Umbilical cord (tissue), 1 donor: ENCODE measurements at regions not wholly inside any gene's neighbourhood (a gene's known extent, or its start where the extent isn't known, plus 50 kb on each side); places are given as distances from the start of the nearest gene placed in this dataset.

ENCODE experiments used
- DNase-seq: peaks from one replicate; pipeline ENCODE4 v3.0.0-alpha.2; 2015; ENCODE audit warnings: low spot score

- DNase-seq = peak; percentile 19
Observed at GRCh38 chr12:115037830-115038229, 353.9 kb upstream of the TBX3 start.

GRCh38 chr12:115035535-115036107 is 351.6 kb upstream of the TBX3 start:
- no peak for DNase-seq

- peak; percentile 6 for DNase-seq
Observed at GRCh38 chr12:115032521-115032920, 348.5 kb upstream of the TBX3 start.

DNA sequence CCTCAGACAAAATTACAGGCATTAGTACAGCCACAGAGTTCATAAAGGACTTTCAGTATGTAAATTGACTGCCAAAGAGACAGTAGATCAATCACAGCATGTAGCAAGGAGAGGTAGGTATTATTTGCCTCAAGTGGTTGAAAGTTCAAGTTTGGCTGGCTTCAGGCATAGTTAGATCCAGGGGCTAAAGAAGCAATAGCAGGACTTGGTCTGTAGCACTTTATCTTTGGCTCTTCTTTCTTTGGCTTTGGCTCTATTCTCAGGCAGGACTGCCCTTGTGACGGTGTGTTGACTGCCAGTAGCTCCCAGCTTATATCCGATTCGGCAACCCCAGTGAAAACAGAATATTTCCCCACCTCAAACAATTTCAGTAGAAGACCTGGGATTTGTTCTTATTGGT is 346.0 kb upstream of the TBX3 start:
- DNase-seq = no peak

- no peak for DNase-seq
Observed at GRCh38 chr12:115024531-115024930, 340.6 kb upstream of the TBX3 start.

- peak; percentile 78 for DNase-seq
Observed at GRCh38 chr12:115023279-115024265, 339.6 kb upstream of the TBX3 start.

DNA sequence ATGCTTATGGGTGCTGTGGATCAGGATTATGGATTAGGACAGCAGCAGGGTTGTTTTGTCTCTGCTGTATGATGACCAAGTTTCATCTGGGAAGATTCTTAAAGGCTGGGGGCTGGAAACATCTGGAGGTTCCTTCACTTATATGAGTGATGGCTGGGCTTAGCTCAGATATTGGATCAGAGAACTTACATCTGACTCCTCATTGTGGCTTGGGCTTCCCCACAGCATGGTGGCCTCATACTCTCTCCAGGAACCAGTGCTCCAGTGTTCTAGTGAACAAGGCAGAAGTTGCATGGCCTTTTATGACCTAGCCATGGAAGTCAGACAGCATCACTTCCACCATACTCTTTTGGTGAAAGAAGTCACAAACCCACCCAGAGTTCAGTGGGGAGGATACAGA is 336.1 kb upstream of the TBX3 start:
- DNase-seq = no peak

GRCh38 chr12:115017346-115017745 is 333.4 kb upstream of the TBX3 start:
- no peak for DNase-seq

DNA sequence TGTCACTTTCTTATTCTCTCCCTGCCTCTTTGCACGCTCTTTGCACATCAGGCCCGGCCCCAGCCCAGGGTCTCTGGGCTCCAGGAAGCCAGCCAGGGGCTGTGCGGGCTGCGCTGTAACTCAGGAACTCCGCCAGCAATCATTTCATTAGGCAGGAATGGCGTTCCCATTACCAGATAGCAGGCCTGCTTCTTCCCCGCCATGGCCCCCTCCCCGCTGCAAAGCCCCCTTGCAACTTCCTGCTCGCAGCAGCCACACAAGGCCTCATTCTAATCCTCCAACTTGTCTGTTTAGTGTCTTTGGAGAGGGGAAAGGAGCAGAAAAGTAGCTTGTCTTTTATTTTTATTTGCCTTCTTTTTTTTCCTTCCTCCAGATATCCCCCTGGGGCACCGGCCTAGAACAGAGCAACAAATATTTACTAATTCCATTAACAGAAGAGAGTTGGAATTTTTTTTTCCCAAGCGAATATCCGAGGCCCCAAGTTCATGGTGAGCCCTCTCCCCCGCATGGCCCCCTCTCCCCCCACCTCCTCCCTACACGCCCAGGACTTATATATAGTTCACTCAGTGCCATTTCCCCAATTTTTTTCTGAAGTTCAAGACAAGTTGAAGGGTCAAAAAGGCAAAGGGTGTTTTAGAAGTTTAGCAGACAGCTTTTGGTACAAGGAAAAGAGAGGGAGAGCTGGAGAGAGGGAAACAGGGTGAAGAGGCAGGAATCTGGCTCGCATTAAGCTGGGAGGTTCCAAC is 329.4 kb upstream of the TBX3 start:
- peak; percentile 95 for DNase-seq

- DNase-seq = no peak
Observed at GRCh38 chr12:115012861-115013235, 328.9 kb upstream of the TBX3 start.

DNA sequence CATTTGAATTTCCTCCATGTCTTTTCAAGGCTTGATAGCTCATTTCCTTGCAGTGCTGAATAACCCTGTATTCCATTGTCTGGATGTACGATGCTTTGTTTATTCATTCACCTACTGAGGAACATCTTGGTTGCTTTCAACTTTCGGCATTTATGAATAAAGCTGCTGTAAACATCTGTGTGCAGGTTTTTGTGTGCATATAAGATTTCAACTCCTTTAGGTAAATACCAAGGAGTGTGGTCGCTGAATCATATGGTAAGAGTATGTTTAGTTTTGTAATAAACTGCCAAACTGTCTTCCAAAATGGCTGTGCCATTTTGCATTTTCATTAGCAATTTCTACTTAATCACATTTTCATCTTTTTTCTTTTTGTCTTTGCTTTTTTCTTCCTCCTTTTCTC is 327.7 kb upstream of the TBX3 start:
- DNase-seq = no peak

DNA sequence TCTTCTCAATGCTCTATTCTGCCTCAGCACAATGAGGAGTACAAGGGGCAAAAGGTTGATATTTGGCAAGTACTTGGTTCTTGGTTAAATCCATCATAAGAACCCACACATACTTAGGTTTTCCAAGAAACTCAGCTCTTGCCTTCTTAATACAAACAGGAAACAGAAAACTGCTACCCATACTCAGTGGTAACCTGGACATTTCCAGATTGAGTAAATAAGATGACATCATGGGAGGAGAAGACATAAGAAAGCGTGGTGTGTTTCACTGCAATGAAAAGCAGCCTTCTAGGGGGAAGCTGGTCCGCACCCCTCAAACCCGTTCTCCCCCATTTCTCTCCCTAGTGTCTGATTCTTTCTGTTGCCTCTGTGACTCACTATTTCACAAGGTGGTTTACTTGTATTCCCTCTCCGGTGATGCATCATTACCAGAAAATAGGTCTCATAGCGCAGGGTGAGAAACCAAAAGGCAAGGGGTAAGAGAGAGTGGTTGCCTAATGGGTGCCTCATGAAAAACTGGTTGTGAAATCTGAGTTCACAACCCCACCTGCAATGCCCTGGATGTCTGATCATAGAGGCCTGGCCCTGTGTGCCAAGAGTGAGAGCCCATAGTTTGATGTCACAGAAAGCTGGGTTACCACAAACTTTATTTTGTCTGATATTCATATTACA is 326.5 kb upstream of the TBX3 start:
- no peak for DNase-seq

DNA sequence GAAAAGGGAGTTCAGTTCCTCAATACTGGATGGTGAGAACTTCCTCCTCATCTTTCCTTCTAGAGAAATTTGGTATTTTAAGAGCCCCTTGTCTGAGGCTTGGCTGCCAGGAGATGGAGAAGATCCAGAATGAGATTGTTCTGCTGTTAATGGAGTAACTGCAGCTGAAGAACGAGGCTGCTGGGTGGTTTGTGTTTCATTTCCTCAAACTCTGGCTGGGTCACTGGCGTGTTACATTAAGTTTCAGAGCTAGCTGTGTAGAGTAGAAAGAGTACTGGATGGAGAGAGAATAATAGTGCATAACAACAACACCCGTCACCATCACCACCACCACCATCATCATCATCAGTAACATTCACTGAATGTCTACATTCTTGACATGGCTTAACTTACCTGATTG is 325.0 kb upstream of the TBX3 start:
- DNase-seq = no peak

DNA sequence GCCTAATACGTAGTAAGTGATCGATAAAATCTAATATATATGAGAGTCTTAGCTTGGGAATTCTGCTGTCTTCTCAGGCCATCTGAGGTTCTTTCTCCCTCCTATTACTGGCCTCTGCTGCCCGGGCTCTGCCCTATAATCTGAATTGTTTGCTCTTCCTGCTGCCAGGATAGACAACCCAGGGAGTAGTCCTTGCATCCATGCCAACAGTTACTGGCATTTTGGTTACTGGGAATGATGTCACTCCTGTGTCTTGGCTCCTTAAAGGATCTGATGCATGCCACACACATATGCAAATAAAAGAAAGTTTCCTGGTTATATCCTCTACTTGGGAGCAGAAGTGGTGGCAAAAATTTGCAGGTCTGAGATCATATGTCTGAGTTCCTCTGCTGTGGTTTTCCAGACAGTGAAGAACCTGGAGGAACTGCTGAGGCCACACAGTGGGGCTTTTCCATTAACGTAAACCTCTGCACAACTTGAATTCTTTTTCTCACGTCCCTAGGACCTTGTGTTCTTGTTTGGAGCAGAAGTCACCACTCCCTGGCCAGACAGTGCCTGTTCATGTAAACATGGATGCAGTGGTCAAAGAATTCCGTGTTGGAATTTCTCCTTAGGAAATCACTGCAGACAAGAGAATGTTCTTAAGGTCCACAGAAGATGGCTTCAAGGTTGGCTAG is 320.6 kb upstream of the TBX3 start:
- DNase-seq = no peak

- no peak for DNase-seq
Observed at GRCh38 chr12:115002434-115002833, 318.5 kb upstream of the TBX3 start.

DNA sequence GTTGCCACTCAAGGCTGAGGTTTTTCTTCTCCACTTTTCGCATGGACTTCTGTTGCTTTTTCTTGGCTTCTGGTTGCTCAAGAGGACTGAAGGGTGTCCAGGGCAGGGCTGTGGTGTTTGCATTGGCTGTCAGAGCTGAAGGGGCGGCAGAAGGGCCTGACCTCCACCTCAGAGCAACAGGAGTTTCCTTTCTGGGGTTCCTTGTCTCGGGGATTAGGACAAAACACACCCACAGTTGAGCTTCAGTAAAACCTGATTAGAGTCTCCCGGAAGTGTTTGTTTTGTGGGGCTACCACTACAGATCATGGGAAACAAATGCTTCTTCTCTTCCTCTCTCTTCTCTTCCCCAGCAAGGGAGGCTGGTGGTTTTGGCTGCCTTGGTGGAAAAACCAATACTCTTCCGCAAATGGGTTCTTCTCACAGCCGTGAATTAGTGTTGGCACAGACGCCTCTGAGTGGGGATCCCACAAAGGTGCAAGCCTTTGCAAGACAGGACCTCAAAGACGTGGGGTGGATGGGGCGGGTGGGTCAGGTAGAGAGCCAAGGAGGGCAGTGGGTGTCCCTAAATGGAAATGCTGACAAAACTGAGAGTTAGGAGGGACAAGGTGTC is 317.7 kb upstream of the TBX3 start:
- DNase-seq = no peak

- no peak for DNase-seq
Observed at GRCh38 chr12:115000038-115000437, 316.1 kb upstream of the TBX3 start.

GRCh38 chr12:114998750-114999128 is 314.8 kb upstream of the TBX3 start:
- DNase-seq = no peak

- no peak for DNase-seq
Observed at GRCh38 chr12:114998118-114998749, 314.3 kb upstream of the TBX3 start.

- DNase-seq = no peak
Observed at GRCh38 chr12:114996382-114996781, 312.4 kb upstream of the TBX3 start.
